IgD-negative memory B cell (primary cell): ENCODE measurements at regions not wholly inside any gene's neighbourhood (a gene's known extent, or its start where the extent isn't known, plus 50 kb on each side); places are given as distances from the start of the nearest gene placed in this dataset.

Experiments
- H3K27ac Mint-ChIP-seq, 3 donors: one replicate each; pipeline ENCODE4 v1.8.0; 2020 to 2022; ENCODE audit warnings: mild to moderate bottlenecking in 3 of 3, mixed read lengths in 3 of 3, moderate library complexity in 1 of 3
- H3K27me3 Mint-ChIP-seq: one replicate; pipeline ENCODE4 v1.8.0; 2021; ENCODE audit warnings: mixed read lengths
- H3K36me3 Mint-ChIP-seq: one replicate; pipeline ENCODE4 v1.8.0; 2020; ENCODE audit warnings: mild to moderate bottlenecking, mixed read lengths
- H3K4me1 Mint-ChIP-seq, 3 donors: one replicate each; pipeline ENCODE4 v1.8.0; 2020 to 2022; ENCODE audit warnings: mixed read lengths in 3 of 3, mild to moderate bottlenecking in 1 of 3
- H3K4me3 Mint-ChIP-seq, 4 donors: one replicate each; pipeline ENCODE4 v1.8.0; 2020 to 2022; ENCODE audit warnings: mild to moderate bottlenecking in 4 of 4, mixed read lengths in 4 of 4, moderate library complexity in 3 of 4
- H3K9me3 Mint-ChIP-seq, 3 donors: one replicate each; pipeline ENCODE4 v1.8.0; 2020 to 2021; ENCODE audit warnings: mixed read lengths in 3 of 3, mild to moderate bottlenecking in 1 of 3

DNA sequence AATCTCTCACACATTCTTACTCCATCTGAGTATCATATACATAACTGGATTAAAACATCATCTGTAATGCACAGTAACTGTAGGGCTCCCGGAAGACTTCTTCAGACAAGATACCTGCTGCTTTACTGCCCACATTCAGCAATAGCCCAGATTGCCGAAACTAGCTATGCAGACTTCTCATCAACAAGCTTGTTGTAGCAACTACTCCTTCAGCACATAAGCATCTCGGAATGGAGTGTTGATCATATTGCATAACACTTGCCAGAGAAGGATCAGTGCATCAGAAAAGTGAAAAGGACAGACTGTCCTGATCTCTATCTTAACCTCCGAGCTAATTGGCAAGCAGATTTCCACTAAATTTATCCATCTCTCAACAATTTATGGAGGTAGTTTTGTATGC, 354.6 kb upstream of the C1orf87 start:
- Mint-ChIP-seq H3K27ac (no peak overlapping the region), H3K27me3 (no peaks in the 10 kb centered on the region), H3K36me3 (no peaks in the 10 kb centered on the region), H3K9me3 (peaks cover 0 to 5% (median 2%) of the 10 kb centered on the region in 3 donors), H3K4me1 (no peaks in the 10 kb centered on the region), H3K4me3 (no peak overlapping the region)

DNA sequence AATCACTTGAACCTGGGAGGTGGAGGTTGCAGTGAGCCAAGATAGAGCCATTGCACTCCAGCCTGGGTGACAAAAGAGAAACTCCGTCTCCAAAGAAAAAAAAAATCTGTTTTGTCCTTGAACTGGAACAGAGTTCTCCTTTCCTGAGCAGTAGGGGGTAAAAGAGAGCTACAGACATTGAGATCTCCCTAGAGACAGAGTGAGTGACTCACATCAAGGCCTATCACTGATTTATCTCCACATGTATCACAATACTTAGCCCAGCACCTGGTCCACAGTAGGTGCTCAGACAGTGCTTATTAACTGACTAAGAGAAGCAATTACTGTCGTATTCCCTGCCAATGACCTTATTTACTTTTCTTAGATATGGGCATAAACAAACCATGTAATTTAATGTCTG, 354.1 kb upstream of the C1orf87 start:
- Mint-ChIP-seq H3K4me3 (no peak overlapping the region), H3K4me1 (no peaks in the 10 kb centered on the region), H3K27me3 (no peaks in the 10 kb centered on the region), H3K27ac (no peak overlapping the region), H3K36me3 (no peaks in the 10 kb centered on the region), H3K9me3 (peaks cover 0 to 3% (median 2%) of the 10 kb centered on the region in 3 donors)

DNA sequence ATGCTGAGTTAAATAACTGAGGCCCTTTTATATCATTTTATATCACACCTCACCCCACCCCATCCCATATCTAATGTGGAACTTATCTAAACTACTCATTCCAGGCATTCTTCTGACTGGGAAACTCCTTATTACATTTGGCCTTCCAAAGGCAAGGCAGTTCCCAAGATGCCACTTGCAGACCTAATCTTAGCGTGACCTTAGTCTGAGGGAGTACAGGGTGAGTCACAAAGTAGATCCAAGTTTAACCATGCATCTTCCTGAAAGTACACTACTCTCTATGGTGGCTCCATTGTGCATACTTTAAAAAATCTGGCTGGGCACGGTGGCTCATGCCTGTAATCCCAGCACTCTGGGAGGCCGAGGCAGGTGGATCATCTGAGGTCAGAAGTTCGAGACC, 353.6 kb upstream of the C1orf87 start:
- H3K4me3 Mint-ChIP-seq: no peak overlapping the region
- no peaks in the 10 kb centered on the region for H3K4me1 Mint-ChIP-seq
- H3K27me3 Mint-ChIP-seq: no peaks in the 10 kb centered on the region
- no peak overlapping the region for H3K27ac Mint-ChIP-seq
- H3K9me3 Mint-ChIP-seq: peaks cover 0 to 3% (median 2%) of the 10 kb centered on the region in 3 donors
- H3K36me3 Mint-ChIP-seq: no peaks in the 10 kb centered on the region

DNA sequence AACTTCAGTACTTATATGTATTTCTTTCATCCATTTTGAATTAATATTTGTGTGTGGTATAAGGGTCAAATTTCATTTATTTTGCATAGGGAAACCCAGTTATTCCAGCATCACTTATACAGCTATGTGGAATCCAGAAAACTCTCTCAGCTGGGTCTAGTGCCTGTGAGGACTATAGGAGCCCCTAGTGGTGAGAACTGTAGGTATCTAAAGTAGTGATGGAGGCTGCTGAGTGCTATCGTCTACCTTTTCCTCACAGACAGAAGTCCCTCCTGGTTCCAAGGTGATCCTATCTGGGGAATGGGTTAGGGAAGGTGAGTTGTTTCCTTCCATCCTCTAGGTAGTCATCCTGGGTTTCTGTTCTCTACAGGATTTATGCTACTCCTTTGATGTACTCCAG, 352.0 kb upstream of the C1orf87 start:
- Mint-ChIP-seq H3K9me3 (peaks cover 2 to 5% (median 5%) of the 10 kb centered on the region in 3 donors), H3K27me3 (no peaks in the 10 kb centered on the region), H3K36me3 (no peaks in the 10 kb centered on the region), H3K4me3 (no peak overlapping the region), H3K27ac (no peak overlapping the region), H3K4me1 (no peaks in the 10 kb centered on the region)

DNA sequence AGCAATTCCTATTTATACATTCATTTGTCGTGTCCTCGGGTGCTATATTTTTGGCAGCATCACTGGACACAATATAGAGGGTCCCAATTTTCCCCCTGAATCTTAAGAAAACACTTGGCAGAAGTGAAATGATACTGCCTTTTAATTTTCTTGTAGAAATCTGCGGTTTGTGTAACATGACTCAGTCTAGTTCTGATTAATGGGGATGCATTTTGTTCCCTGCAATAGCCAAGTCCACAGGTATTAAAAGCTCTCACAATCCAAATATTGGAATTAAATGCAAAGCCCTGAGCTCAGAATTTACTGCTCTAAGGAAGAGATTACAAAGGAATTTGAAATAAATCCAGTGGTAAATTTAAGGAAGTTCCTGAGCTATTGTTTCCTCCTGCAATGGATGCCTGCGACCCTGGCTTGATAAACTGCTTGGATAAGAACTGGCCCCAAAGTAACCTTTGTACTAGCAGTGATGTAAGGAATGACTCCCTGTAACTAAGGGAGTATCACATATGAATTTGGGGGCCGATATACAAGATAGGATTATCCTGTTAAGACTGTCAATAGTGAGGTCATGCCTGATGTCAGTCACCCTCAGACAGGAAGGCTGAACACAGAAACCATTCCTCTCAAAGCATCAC, 349.7 kb upstream of the C1orf87 start:
- no peaks in the 10 kb centered on the region for H3K27me3 Mint-ChIP-seq

DNA sequence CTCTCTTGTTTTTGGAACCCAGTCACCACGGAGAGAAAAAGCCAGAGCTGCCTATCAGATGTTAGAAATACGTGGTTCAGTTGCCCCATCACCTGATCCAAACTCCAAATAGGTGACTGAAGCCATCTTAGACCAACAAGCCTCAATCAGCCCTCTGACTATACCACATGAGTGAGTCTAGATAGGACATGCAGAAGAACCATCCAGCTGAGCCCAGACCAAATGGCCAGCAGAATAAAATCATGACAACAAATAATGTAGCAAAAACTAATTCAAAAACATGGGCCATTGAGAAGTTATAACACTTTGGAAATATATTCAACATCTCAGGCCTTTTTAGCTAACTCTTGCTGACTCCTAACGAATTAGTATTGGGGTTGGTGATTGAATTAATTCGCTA, 348.4 kb upstream of the C1orf87 start:
- Mint-ChIP-seq H3K36me3 (no peaks in the 10 kb centered on the region), H3K27ac (no peak overlapping the region), H3K9me3 (peaks cover 3 to 5% (median 5%) of the 10 kb centered on the region in 3 donors), H3K4me3 (no peak overlapping the region), H3K4me1 (no peaks in the 10 kb centered on the region), H3K27me3 (no peaks in the 10 kb centered on the region)

More for the DNA sequence above, 349.7 kb upstream of the C1orf87 start:
- Mint-ChIP-seq H3K27ac (no peak overlapping the region), H3K4me1 (no peaks in the 10 kb centered on the region), H3K36me3 (no peaks in the 10 kb centered on the region), H3K4me3 (no peak overlapping the region), H3K9me3 (peaks cover 2 to 5% (median 5%) of the 10 kb centered on the region in 3 donors)

DNA sequence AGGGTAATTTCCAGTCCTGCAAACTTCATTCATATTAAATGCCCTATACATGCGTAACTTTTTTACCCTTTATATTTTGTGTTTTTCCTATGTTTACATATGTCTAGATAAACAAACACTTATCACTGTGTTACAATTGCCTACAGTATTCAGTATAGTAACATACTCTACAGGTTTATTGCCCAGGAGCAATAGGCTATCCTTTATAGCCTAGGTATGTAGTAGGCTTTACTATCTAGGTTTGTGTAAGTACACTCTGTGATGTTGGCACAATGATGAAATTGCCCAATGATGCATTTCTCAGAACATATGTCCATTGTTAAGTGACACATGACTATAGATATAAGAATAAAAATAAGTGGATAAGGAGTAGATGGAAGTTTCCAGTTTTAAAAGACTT, 345.5 kb upstream of the C1orf87 start:
- H3K27me3 Mint-ChIP-seq: no peaks in the 10 kb centered on the region

DNA sequence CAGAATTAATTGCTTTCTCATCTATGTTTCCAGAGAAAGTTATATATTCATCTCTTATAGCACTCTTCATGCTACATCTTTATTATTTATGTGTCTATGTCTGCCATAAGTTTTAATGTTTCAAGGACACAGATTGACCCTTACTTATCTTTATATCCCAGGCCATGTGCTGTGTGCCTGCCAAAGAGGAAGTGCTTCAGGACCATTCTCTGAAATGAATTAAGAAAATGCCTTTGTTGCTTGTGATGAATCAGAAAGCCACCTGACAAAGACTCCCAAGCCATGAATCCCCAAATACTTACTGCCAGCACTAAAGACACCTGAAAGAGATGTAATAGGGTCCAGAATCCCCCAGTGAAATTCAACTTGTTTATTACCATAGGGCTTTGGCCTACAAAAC, 342.1 kb upstream of the C1orf87 start:
- peaks cover 0 to 2% (median 0%) of the 10 kb centered on the region in 3 donors for H3K9me3 Mint-ChIP-seq
- H3K27me3 Mint-ChIP-seq: no peaks in the 10 kb centered on the region
- no peak overlapping the region for H3K27ac Mint-ChIP-seq
- H3K36me3 Mint-ChIP-seq: no peaks in the 10 kb centered on the region
- H3K4me1 Mint-ChIP-seq: no peaks in the 10 kb centered on the region
- no peak overlapping the region for H3K4me3 Mint-ChIP-seq

More for the DNA sequence above, 345.5 kb upstream of the C1orf87 start:
- Mint-ChIP-seq H3K27ac (no peak overlapping the region), H3K36me3 (no peaks in the 10 kb centered on the region), H3K9me3 (peaks cover 2 to 5% (median 3%) of the 10 kb centered on the region in 3 donors), H3K4me1 (no peaks in the 10 kb centered on the region), H3K4me3 (no peak overlapping the region)

DNA sequence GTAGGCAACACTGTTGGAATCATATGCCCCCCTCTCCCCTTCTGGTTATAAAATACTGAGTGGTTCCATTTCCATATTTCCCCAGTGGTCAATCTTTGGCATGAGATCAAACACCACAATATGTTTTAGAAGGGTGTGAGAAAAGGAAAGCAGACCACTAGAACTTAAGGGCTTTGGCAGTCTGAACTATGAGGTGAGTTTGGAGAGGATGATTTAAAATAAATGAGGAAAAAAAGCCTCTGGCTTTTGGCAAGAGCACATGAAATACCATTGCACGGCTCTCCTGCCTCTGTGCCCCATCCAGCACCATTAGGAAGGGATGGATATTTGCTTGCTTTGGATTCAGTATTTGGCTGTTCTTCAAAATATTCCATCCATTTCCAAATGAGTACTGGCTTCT, 339.5 kb upstream of the C1orf87 start:
- Mint-ChIP-seq H3K27me3 (no peaks in the 10 kb centered on the region), H3K36me3 (no peaks in the 10 kb centered on the region), H3K27ac (no peak overlapping the region), H3K4me1 (no peaks in the 10 kb centered on the region), H3K4me3 (no peak overlapping the region), H3K9me3 (peaks cover 0 to 2% (median 0%) of the 10 kb centered on the region in 3 donors)

DNA sequence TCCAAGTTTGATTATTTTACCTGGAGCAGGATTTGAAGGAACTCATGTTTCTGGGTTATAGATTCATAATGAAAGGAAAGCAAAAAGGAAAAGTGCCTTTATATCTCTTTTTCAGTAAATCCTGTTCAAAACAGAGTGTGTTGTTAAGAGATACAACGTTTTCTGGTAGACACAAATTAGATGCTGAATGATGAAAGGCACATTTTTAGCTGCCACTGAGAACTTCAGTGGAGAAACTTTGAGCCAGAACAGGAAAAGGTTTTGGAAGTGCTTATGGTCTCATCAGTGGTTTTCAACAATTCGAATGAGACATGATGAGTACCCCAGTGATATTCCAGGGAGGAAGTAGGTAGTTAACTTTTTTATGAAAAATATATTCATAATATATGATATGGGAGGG, 338.0 kb upstream of the C1orf87 start:
- no peaks in the 10 kb centered on the region for H3K27me3 Mint-ChIP-seq
- H3K4me1 Mint-ChIP-seq: no peaks in the 10 kb centered on the region
- no peak overlapping the region for H3K4me3 Mint-ChIP-seq
- no peaks in the 10 kb centered on the region for H3K36me3 Mint-ChIP-seq
- H3K9me3 Mint-ChIP-seq: no peaks in the 10 kb centered on the region
- no peak overlapping the region for H3K27ac Mint-ChIP-seq

DNA sequence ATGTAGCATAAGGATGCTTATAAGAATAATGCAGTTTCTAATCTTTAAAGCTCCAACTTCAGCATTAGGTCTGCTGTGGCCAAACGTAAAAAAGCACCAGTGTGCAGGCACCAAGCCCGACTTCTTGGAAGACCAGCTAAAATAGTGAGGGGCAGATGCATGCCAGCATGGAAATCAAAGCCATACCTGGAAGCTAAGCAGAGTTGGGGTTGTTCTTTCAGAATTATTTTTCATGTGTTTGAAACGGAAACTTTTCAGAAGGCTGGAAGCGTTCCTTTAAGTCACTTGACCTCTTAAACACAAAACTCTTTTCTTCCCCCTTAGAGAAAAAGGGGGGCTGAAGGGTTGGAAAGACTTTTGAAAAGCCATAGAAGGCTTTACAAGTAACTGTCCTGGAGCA, 329.2 kb upstream of the C1orf87 start:
- H3K4me3 Mint-ChIP-seq: no peak overlapping the region
- H3K27me3 Mint-ChIP-seq: peaks cover 2% of the 10 kb centered on the region
- no peak overlapping the region for H3K27ac Mint-ChIP-seq
- H3K36me3 Mint-ChIP-seq: peaks cover 1% of the 10 kb centered on the region
- H3K9me3 Mint-ChIP-seq: peaks cover 0 to 7% (median 0%) of the 10 kb centered on the region in 3 donors
- no peaks in the 10 kb centered on the region for H3K4me1 Mint-ChIP-seq

DNA sequence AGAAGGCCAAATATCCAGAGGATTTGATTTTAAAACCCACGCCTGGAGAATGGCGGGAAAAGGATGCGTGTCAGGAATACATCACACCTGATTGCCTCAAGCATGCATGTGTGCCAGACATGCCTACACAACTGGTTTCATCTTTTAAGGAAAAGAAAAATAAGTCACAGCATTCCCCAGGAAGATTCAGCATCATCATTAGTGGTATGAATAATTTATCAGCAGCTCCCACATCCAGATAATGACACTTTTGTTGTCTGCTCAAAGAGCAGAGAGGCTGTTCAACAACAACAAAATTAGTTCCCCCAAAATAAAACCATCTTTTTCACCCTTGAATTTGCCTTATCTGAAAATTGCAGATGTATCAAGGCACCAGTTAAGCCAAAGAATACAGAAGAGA, 328.6 kb upstream of the C1orf87 start:
- peaks cover 2% of the 10 kb centered on the region for H3K27me3 Mint-ChIP-seq
- H3K4me3 Mint-ChIP-seq: no peak overlapping the region
- peaks cover 0 to 7% (median 0%) of the 10 kb centered on the region in 3 donors for H3K9me3 Mint-ChIP-seq
- H3K4me1 Mint-ChIP-seq: no peaks in the 10 kb centered on the region
- H3K36me3 Mint-ChIP-seq: peaks cover 1% of the 10 kb centered on the region
- H3K27ac Mint-ChIP-seq: no peak overlapping the region

DNA sequence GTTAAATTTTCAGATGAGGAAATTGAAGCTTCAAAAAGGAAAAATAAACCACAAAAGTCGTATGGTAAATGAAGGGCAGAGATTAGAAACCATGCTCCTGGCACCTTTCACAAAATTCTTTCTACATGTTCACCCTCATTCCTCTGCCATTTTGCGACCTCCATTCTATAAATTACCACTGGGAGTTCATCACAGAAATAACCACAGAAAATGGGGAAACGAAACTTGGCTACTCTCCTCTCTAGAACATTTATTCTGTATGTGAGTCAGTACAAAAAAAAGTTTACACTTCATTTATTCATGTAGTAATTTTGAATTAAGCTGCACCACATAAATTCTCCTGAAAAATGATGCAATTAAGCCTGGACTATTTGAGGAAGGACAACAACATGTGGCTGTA, 320.9 kb upstream of the C1orf87 start:
- Mint-ChIP-seq H3K4me3 (no peak overlapping the region), H3K4me1 (peaks cover 0 to 9% (median 6%) of the 10 kb centered on the region in 3 donors), H3K36me3 (no peaks in the 10 kb centered on the region), H3K9me3 (peaks cover 0 to 2% (median under 1%) of the 10 kb centered on the region in 3 donors), H3K27ac (no peak overlapping the region), H3K27me3 (peaks cover 2% of the 10 kb centered on the region)

DNA sequence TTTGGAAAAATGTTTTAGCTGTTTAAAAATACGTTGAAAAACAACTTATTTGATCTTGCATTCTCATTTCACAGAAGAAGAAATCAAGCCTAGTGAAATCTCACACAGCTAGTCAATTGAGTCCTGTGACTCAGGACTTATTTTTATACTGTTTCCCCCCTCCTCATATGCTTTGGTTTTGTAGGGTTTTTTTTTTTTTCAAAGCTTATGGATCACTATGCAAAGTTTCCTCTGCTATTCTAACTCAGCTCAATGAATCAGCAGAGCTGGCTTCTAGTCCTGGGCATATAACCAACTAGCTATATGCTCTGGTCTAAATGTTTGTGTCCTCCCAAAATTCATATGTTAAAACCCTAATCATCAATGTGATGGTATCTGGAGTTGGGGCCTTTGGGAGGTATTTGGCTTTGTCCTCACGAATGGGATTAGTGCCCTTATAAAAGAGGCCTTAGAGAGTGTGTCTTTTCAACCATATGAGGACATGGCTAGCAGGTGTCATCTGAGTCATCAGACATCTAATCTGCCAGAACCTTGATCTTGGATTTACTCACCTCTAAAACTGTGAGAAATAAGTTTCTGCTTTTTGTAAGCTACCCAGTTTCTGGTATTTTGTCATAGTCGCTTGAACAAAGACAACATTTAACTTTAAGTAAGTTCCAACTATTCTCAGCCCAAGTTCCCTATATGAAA, 317.2 kb upstream of the C1orf87 start:
- Mint-ChIP-seq H3K27me3 (peaks cover 2% of the 10 kb centered on the region), H3K4me1 (peaks cover 0 to 9% (median 6%) of the 10 kb centered on the region in 3 donors), H3K36me3 (no peaks in the 10 kb centered on the region), H3K4me3 (no peak overlapping the region), H3K27ac (no peak overlapping the region), H3K9me3 (peaks cover 0 to 2% (median 2%) of the 10 kb centered on the region in 3 donors)

DNA sequence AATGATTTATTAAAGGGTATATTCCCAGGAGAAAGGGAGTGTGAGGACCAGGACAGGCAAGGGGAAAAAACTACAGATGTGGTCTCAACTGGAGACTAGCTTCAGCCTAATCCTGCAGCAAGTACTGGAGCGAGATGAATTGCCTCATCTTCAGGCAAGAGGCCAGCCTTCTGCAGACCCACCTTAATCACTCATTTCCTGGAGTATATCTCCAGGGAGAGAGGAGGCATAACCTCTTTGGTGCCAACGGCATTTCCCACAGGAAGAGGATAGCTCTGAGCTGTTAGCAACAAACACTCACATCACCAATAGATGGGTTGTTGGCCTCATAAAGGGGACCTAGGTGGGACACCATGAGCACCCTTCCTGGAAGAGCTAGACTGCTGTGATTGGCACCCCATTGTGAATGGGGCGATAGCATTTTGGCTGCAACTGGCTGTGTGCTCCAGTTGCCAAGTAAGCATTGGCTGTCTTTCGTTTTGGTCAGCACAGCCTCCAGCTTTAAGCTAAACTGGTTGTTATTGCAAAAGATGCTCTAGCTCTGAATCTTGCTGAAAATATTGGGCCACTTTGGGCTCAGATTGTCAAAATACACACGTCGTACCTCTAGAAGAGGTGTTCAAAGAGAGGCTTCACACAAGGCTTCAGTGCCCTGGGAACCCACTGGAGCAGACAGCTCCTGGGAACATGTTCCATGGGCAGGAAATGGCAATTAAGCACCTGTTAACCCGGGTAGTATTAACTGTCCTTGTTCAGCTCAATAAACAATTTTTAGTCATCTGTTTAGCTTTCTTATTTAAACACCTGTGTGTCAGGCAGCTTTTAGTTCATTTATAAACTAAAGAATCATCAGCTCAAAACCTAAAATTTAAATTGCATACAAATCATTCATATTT, 314.8 kb upstream of the C1orf87 start:
- Mint-ChIP-seq H3K36me3 (no peaks in the 10 kb centered on the region), H3K27me3 (peaks cover 2% of the 10 kb centered on the region)

More for the DNA sequence above, 314.8 kb upstream of the C1orf87 start:
- Mint-ChIP-seq H3K27ac (no peak overlapping the region), H3K9me3 (peaks cover 2 to 7% (median 5%) of the 10 kb centered on the region in 3 donors), H3K4me3 (no peak overlapping the region), H3K4me1 (no peaks in the 10 kb centered on the region)
